Stimulated activated CD8-positive, alpha-beta memory T cell treated with anti-CD3 and anti-CD28 coated beads, Interleukin-4, amount 100 ng/mL, for 1 hour (primary cell): ENCODE measurements at regions not wholly inside any gene's neighbourhood (a gene's known extent, or its start where the extent isn't known, plus 50 kb on each side); places are given as distances from the start of the nearest gene placed in this dataset.

Source experiments
- DNase-seq, 2 donors: peaks; one replicate each; pipeline ENCODE4 v3.0.0-alpha.2; 2020; ENCODE audit warnings: low read depth in 2 of 2, low spot score in 1 of 2

GRCh38 chr14:94717808-94718207, 52.1 kb downstream of the GSC start:
- no peak for DNase-seq

- DNase-seq, result no peak
Measured at GRCh38 chr14:94716976-94717375, 52.9 kb downstream of the GSC start.

- no peak for DNase-seq
Measured at GRCh38 chr14:94713115-94713514, 56.8 kb downstream of the GSC start.

GRCh38 chr14:94710731-94711130, 59.2 kb downstream of the GSC start:
- no peak for DNase-seq

- no peak for DNase-seq
Measured at GRCh38 chr14:94707494-94707893, 62.4 kb downstream of the GSC start.

GRCh38 chr14:94706133-94706532, 63.8 kb downstream of the GSC start:
- no peak for DNase-seq

- DNase-seq, result no peak
Measured at GRCh38 chr14:94702629-94703028, 67.3 kb downstream of the GSC start.

GRCh38 chr14:94701861-94702370, 68.0 kb downstream of the GSC start:
- no peak for DNase-seq

GRCh38 chr14:94700336-94700735, 69.6 kb downstream of the GSC start:
- DNase-seq, result no peak

GRCh38 chr14:94699831-94700230, 70.1 kb downstream of the GSC start:
- no peak for DNase-seq

- no peak for DNase-seq
Measured at GRCh38 chr14:94697773-94698556, 71.9 kb downstream of the GSC start.

GRCh38 chr14:94696518-94696917, 73.4 kb downstream of the GSC start:
- DNase-seq, result no peak

- DNase-seq, result no peak
Measured at GRCh38 chr14:94695231-94695630, 74.7 kb downstream of the GSC start.

GRCh38 chr14:94691660-94692034, 78.3 kb downstream of the GSC start:
- no peak for DNase-seq

- DNase-seq, result no peak
Measured at GRCh38 chr14:94690896-94691659, 78.8 kb downstream of the GSC start.

GRCh38 chr14:94690486-94690885, 78.3 kb downstream of the SERPINA3 start:
- no peak for DNase-seq

- DNase-seq, result no peak
Measured at GRCh38 chr14:94689985-94690400, 77.8 kb downstream of the SERPINA3 start.

- DNase-seq, result peak in 1 of 2 donors; percentile 6
Measured at GRCh38 chr14:94689218-94689984, 77.2 kb downstream of the SERPINA3 start.

- no peak for DNase-seq
Measured at GRCh38 chr14:94686511-94687160, 74.4 kb downstream of the SERPINA3 start.

- DNase-seq, result no peak
Measured at GRCh38 chr14:94685681-94686485, 73.7 kb downstream of the SERPINA3 start.
